ENCODE measurements at regions not wholly inside any gene's neighbourhood (a gene's known extent, or its start where the extent isn't known, plus 50 kb on each side); places are given as distances from the start of the nearest gene placed in this dataset.

DNA sequence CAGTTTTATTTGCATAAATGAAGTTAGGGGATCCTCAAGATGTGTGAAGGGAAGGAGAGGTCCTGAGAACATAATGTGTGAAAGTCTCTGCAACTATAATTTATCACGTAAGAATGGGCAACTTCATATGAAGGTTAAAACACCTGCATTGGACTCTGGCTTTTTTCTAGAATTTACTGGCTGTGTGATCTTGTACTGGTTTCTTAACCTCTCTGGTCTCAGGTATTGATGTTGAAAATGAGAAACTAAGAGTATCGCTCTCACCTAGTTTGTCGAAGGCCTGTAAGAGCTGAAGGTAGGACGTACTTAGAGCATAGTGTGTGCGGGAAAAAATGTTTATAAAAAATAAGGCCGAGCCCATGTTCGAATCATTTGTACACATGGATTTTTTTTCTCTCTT is 280.5 kb downstream of the ICE1 start:
- intact Hi-C loops (cut with micrococcal nuclease) = no loop called here
- BruUV-seq (replicated peaks) = no TSS peak

DNA sequence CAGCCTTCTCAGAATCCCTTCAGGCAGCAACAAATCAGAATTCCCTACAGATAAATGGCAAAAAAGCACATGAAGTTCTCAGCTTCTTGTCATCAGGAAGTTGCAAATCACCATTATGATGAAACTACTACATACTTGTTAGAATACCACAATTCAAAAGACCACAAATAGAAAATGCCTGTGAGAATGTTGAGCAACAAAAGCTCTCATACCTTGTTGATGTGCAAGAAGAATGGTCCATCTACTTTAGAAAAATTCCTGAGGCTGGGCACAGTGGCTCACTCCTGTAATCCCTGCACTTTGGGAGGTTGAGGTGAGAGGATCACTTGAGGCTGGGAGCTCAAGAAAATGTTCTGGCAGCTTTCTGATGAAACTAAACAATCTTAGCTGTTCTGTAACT is 278.1 kb downstream of the ICE1 start:
- DNase-seq = no peak
- H3K27me3 ChIP-seq (ENCODE audit: low read length) = peaks cover 38% of the 10 kb centered on the region
- H3K9ac ChIP-seq (ENCODE audit: low read length) = no peak overlapping the region
- no peak for ATAC-seq
- no peaks in the 10 kb centered on the region for H3K9me2 ChIP-seq (replicated peaks; ENCODE audit: low read length)
- CTCF ChIA-PET = no interaction called here
- H3K4me1 ChIP-seq (ENCODE audit: insufficient read depth, low read length) = no peaks in the 10 kb centered on the region
- POLR2A ChIA-PET (ENCODE audit: unreplicated experiment) = no interaction called here
- H3K79me2 ChIP-seq (ENCODE audit: low read length) = no peaks in the 10 kb centered on the region
- H3K27ac ChIP-seq (ENCODE audit: low read length) = no peak overlapping the region
- no peak for TF ChIP-seq EZH2phosphoT487 (IDR thresholded peaks at IDR 0.05; ENCODE audit: borderline replicate concordance, low read length)
- TF ChIP-seq, protein P1, sequence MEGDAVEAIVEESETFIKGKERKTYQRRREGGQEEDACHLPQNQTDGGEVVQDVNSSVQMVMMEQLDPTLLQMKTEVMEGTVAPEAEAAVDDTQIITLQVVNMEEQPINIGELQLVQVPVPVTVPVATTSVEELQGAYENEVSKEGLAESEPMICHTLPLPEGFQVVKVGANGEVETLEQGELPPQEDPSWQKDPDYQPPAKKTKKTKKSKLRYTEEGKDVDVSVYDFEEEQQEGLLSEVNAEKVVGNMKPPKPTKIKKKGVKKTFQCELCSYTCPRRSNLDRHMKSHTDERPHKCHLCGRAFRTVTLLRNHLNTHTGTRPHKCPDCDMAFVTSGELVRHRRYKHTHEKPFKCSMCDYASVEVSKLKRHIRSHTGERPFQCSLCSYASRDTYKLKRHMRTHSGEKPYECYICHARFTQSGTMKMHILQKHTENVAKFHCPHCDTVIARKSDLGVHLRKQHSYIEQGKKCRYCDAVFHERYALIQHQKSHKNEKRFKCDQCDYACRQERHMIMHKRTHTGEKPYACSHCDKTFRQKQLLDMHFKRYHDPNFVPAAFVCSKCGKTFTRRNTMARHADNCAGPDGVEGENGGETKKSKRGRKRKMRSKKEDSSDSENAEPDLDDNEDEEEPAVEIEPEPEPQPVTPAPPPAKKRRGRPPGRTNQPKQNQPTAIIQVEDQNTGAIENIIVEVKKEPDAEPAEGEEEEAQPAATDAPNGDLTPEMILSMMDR (conservative IDR thresholded peaks at IDR 0.05; ENCODE audit: low read depth, low read length) = no peak
- TF ChIP-seq EZH2 (IDR thresholded peaks at IDR 0.05; ENCODE audit: low read length, unreplicated experiment) = no peak
- peaks cover 17% of the 10 kb centered on the region for H3K9me3 ChIP-seq (ENCODE audit: low read length)
- H3K36me3 ChIP-seq (ENCODE audit: low read depth, low read length) = no peaks in the 10 kb centered on the region
- no peak overlapping the region for H3K4me2 ChIP-seq (ENCODE audit: low read length)
- no peaks in the 10 kb centered on the region for H4K20me1 ChIP-seq (ENCODE audit: low read length)
- H3F3A ChIP-seq (ENCODE audit: low read length, unreplicated experiment) = no peaks in the 10 kb centered on the region
- H3K4me3 ChIP-seq (ENCODE audit: low read length) = no peak overlapping the region
- BruUV-seq (replicated peaks) = no TSS peak
- intact Hi-C loops (cut with micrococcal nuclease) = no loop called here
- H2AFZ ChIP-seq (ENCODE audit: low read length) = no peak overlapping the region

More for the DNA sequence above, 280.5 kb downstream of the ICE1 start:
- Histone ChIP-seq H3K9ac (ENCODE audit: low read length) (no peak overlapping the region), H3K79me2 (ENCODE audit: low read length) (no peaks in the 10 kb centered on the region), H3K4me1 (ENCODE audit: insufficient read depth, low read length) (no peaks in the 10 kb centered on the region), H4K20me1 (ENCODE audit: low read length) (no peaks in the 10 kb centered on the region), H3K9me3 (ENCODE audit: low read length) (0 out of 2 replicates have a peak, but pooled peaks cover 4% of the 10 kb centered on the region), H2AFZ (ENCODE audit: low read length) (no peak overlapping the region), H3K4me3 (ENCODE audit: low read length) (no peak overlapping the region), H3K36me3 (ENCODE audit: low read depth, low read length) (no peaks in the 10 kb centered on the region), H3K27me3 (ENCODE audit: low read length) (peaks cover 45% of the 10 kb centered on the region), H3K9me2 (replicated peaks; ENCODE audit: low read length) (no peaks in the 10 kb centered on the region), H3F3A (ENCODE audit: low read length, unreplicated experiment) (no peaks in the 10 kb centered on the region), H3K27ac (ENCODE audit: low read length) (no peak overlapping the region), H3K4me2 (ENCODE audit: low read length) (no peak overlapping the region)
- CTCF ChIA-PET = no interaction called here
- POLR2A ChIA-PET (ENCODE audit: unreplicated experiment) = no interaction called here
- DNase-seq (no peak), ATAC-seq (no peak)
- TF ChIP-seq EZH2 (IDR thresholded peaks at IDR 0.05; ENCODE audit: low read length, unreplicated experiment) (no peak), EZH2phosphoT487 (IDR thresholded peaks at IDR 0.05; ENCODE audit: borderline replicate concordance, low read length) (no peak)
- TF ChIP-seq, protein P1 (conservative IDR thresholded peaks at IDR 0.05; ENCODE audit: low read depth, low read length) = no peak

DNA sequence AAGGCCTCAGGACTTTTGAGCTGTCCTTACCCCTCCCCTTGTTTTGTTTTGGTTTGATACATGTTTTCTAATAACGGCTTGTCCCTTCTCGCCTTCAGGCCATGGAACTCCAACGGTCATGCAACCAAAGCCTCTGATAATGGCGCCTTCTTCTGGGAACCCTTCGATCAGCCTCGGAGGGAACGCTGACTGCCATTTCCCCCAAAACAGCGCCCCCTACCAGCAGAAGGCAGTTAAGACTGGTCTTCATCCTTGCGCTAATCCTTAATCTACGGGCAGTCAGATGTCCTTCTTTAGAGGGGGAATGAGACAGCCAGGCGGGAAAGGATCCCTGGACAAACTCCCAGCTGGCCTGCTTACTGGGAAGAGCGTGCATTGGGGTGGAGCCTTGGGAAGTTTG is 276.6 kb downstream of the ICE1 start:
- Histone ChIP-seq H3F3A (ENCODE audit: low read length, unreplicated experiment) (no peaks in the 10 kb centered on the region), H3K27me3 (ENCODE audit: low read length) (peaks cover 38% of the 10 kb centered on the region), H3K79me2 (ENCODE audit: low read length) (no peaks in the 10 kb centered on the region), H4K20me1 (ENCODE audit: low read length) (no peaks in the 10 kb centered on the region), H3K4me1 (ENCODE audit: insufficient read depth, low read length) (no peaks in the 10 kb centered on the region), H3K9ac (ENCODE audit: low read length) (no peak overlapping the region), H3K36me3 (ENCODE audit: low read depth, low read length) (no peaks in the 10 kb centered on the region), H3K4me3 (ENCODE audit: low read length) (no peak overlapping the region), H3K4me2 (ENCODE audit: low read length) (no peak overlapping the region), H3K27ac (ENCODE audit: low read length) (no peak overlapping the region), H3K9me3 (ENCODE audit: low read length) (peaks cover 19% of the 10 kb centered on the region), H2AFZ (ENCODE audit: low read length) (no peak overlapping the region), H3K9me2 (replicated peaks; ENCODE audit: low read length) (no peaks in the 10 kb centered on the region)
- no peak for DNase-seq
- ChIA-PET POLR2A (ENCODE audit: unreplicated experiment) (no interaction called here), CTCF (no interaction called here)
- TF ChIP-seq, protein P1 (conservative IDR thresholded peaks at IDR 0.05; ENCODE audit: low read depth, low read length) = peak; percentile 53
- no peak for TF ChIP-seq EZH2phosphoT487 (IDR thresholded peaks at IDR 0.05; ENCODE audit: borderline replicate concordance, low read length)
- ATAC-seq = no peak
- no TSS peak for BruUV-seq (replicated peaks)
- intact Hi-C loops (cut with micrococcal nuclease) = no loop called here

Measured in PC-3 (cell line).